Gastroesophageal sphincter (tissue), 4 donors: ENCODE measurements at regions not wholly inside any gene's neighbourhood (a gene's known extent, or its start where the extent isn't known, plus 50 kb on each side); places are given as distances from the start of the nearest gene placed in this dataset.
A peak's percentile ranks its signal among the peaks of the same experiment; 100 is the strongest.

Experiments used
- ATAC-seq: fragments of 150-250 bp; one replicate; pipeline ENCODE4 v1.9.1; 2016; ENCODE audit warnings: mild to moderate bottlenecking, moderate library complexity
- H3K27ac ChIP-seq, 4 donors: fragments of 200-600 bp; sonication (generic) in 3 of 4; 1 replicate in 3 of 4; 2 replicates in 1 of 4; pipeline ENCODE4 v1.5.1; 2016 to 2019
- H3K27me3 ChIP-seq: fragments of 200-600 bp; sonication (generic); one replicate; pipeline ENCODE4 v1.5.1; 2019
- H3K36me3 ChIP-seq, 2 donors: fragments of 200-600 bp; sonication (generic); one replicate each; pipeline ENCODE4 v1.5.1; 2019; ENCODE audit warnings: control low read depth in 1 of 2
- H3K4me1 ChIP-seq, 3 donors: fragments of 200-600 bp; sonication (generic); 1 replicate in 2 of 3; 2 replicates in 1 of 3; pipeline ENCODE4 v1.5.1; 2016 to 2019; ENCODE audit warnings: control low read depth in 2 of 3
- H3K4me3 ChIP-seq, 2 donors: fragments of 200-600 bp; sonication (generic); one replicate each; pipeline ENCODE4 v1.5.1; 2019; ENCODE audit warnings: mild to moderate bottlenecking in 1 of 2, moderate library complexity in 1 of 2
- H3K9me3 ChIP-seq, 3 donors: fragments of 200-600 bp; sonication (generic); one replicate each; pipeline ENCODE4 v1.5.1; 2017 to 2019; ENCODE audit warnings: control low read depth in 2 of 3
- EP300 ChIP-seq: sonication (generic); formaldehyde crosslinking; IDR thresholded peaks from one replicate; pipeline ENCODE4 v1.6.1; 2017; ENCODE audit warnings: antibody characterized with exemption, mild to moderate bottlenecking
- POLR2A ChIP-seq, 2 donors: fragments of 450-650 bp; IDR thresholded peaks; one replicate each; pipeline ENCODE4 v1.6.1; 2017; ENCODE audit warnings: antibody characterized with exemption in 2 of 2, mild to moderate bottlenecking in 2 of 2, moderate library complexity in 1 of 2
- POLR2AphosphoS5 ChIP-seq: sonication (generic); formaldehyde crosslinking; IDR thresholded peaks from one replicate; pipeline ENCODE4 v1.6.1; 2017; ENCODE audit warnings: antibody characterized with exemption
- WGBS, 2 donors: methylation state at CpG; one replicate each; pipeline ENCODE4 v1.1.5; 2018; ENCODE audit warnings: low coverage in 1 of 2; 5-methylcytosine and 5-hydroxymethylcytosine counted together
- TF ChIP-seq, protein P1 (sequence below), 4 experiments: fragments of 200-600 bp in 2 of 4; fragments of 450-650 bp in 2 of 4; sonication (generic) in 1 of 4; IDR thresholded peaks; one replicate each; pipeline ENCODE4 v1.5.1; 2017 to 2019; ENCODE audit warnings: antibody characterized with exemption in 4 of 4, mild to moderate bottlenecking in 2 of 4, moderate library complexity in 2 of 4

GRCh38 chr7:36082910-36083309 is 70.1 kb upstream of the EEPD1 start:
- Histone ChIP-seq H3K4me3 (no peak overlapping the region), H3K9me3 (no peaks in the 10 kb centered on the region), H3K36me3 (no peaks in the 10 kb centered on the region), H3K27me3 (no peaks in the 10 kb centered on the region), H3K4me1 (no peaks in the 10 kb centered on the region), H3K27ac (no peak overlapping the region)
- TF ChIP-seq, protein P1, sequence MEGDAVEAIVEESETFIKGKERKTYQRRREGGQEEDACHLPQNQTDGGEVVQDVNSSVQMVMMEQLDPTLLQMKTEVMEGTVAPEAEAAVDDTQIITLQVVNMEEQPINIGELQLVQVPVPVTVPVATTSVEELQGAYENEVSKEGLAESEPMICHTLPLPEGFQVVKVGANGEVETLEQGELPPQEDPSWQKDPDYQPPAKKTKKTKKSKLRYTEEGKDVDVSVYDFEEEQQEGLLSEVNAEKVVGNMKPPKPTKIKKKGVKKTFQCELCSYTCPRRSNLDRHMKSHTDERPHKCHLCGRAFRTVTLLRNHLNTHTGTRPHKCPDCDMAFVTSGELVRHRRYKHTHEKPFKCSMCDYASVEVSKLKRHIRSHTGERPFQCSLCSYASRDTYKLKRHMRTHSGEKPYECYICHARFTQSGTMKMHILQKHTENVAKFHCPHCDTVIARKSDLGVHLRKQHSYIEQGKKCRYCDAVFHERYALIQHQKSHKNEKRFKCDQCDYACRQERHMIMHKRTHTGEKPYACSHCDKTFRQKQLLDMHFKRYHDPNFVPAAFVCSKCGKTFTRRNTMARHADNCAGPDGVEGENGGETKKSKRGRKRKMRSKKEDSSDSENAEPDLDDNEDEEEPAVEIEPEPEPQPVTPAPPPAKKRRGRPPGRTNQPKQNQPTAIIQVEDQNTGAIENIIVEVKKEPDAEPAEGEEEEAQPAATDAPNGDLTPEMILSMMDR (IDR thresholded peaks at IDR 0.05), result no peak
- ATAC-seq, result no peak
- WGBS, 2 donors, result 88% methylated on average over 5 of the region's 5 CpGs; no CpG with 5 or more reads in 1 of the 2 donors

DNA sequence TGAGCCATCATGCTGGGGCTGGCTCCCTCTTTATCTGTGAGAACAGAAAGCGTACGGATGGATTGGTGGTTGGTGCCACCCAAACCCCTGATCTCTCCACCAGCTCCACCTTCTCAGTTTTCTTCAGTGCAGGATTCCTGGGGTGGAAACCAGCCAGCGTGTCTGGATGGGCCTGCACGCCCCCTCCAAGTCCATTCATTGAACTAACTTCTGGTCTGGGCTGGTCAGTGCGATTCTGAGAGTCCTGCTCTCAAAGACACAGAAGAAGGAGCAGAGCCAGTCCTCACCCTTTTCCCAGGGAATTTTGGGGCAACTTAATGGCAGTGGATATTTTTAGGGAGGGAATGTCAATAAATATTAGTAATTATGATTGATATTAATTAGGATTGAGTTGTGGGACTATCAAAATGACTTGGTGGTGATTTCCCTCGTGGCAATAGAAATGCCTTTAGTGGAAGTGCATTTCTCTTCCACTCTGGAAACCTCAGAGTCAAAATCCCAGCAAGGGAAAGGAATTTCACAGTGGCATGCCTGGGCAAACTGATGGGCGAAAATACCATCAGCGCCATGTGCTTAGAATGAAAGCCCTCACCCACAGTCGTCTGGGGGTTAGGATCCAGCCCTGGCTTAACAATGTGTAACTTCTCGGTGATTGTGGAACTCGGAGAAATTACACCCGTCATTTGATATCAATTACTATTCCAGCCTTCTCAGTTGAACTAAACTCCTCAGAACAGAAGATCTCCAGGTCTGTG is 69.3 kb upstream of the EEPD1 start:
- 91 to 92% methylated on average over 10 to 11 of the region's 12 CpGs for WGBS, 2 donors
- no peak for ATAC-seq

GRCh38 chr7:36084485-36085091 is 68.5 kb upstream of the EEPD1 start:
- no peaks in the 10 kb centered on the region for H3K4me1 ChIP-seq
- ATAC-seq, result peak; percentile 74
- TF ChIP-seq EP300 (no peak), POLR2A (IDR thresholded peaks at IDR 0.05) (no peak), POLR2AphosphoS5 (no peak)
- TF ChIP-seq, protein P1 (IDR thresholded peaks at IDR 0.05), result peak in 3 of 4 experiments; percentile 61 to 74 (median 70)

More for the DNA sequence above, 69.3 kb upstream of the EEPD1 start:
- Histone ChIP-seq H3K4me3 (no peak overlapping the region), H3K27me3 (no peaks in the 10 kb centered on the region), H3K9me3 (no peaks in the 10 kb centered on the region), H3K36me3 (no peaks in the 10 kb centered on the region), H3K4me1 (no peaks in the 10 kb centered on the region), H3K27ac (no peak overlapping the region)
- TF ChIP-seq, protein P1 (IDR thresholded peaks at IDR 0.05), result no peak
- TF ChIP-seq EP300 (no peak), POLR2A (IDR thresholded peaks at IDR 0.05) (no peak), POLR2AphosphoS5 (no peak)

DNA sequence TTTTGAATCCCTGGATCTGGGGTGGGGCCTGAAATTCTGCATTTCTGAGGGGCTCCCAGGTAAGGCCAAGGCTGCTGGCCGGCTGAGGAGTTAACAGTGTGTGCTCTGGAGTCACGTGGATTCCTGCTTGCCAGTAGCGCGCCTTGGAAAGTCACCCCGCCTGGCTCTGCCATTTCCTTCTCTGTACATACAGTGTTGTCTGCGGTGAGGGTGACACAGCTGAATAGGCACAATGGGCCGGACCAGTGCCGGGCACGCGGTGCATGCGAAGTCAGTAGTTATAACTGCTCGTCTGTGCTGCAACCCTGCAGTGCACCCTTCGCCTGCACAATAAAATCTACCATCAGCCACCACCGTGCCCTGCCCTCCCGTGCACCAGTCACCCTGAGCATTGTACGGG is 68.0 kb upstream of the EEPD1 start:
- H3K27me3 ChIP-seq, result no peaks in the 10 kb centered on the region
- H3K27ac ChIP-seq, result no peak overlapping the region
- 80% methylated on average over 1 of the region's 16 CpGs; no CpG with 5 or more reads in 1 of the 2 donors for WGBS, 2 donors
- TF ChIP-seq, protein P1 (IDR thresholded peaks at IDR 0.05), result no peak
- TF ChIP-seq EP300, result no peak
- no peak for TF ChIP-seq POLR2A (IDR thresholded peaks at IDR 0.05)
- TF ChIP-seq POLR2AphosphoS5, result no peak
- H3K9me3 ChIP-seq, result no peaks in the 10 kb centered on the region
- no peaks in the 10 kb centered on the region for H3K4me1 ChIP-seq
- no peak for ATAC-seq
- no peak overlapping the region for H3K4me3 ChIP-seq
- no peaks in the 10 kb centered on the region for H3K36me3 ChIP-seq

More at GRCh38 chr7:36084485-36085091, 68.5 kb upstream of the EEPD1 start:
- Histone ChIP-seq H3K27ac (no peak overlapping the region), H3K27me3 (no peaks in the 10 kb centered on the region), H3K4me3 (no peak overlapping the region), H3K36me3 (no peaks in the 10 kb centered on the region), H3K9me3 (no peaks in the 10 kb centered on the region)
- 85 to 96% methylated on average over 7 to 8 of the region's 26 CpGs for WGBS, 2 donors

- no peak for TF ChIP-seq POLR2AphosphoS5
- TF ChIP-seq EP300, result no peak
- no peak for TF ChIP-seq POLR2A (IDR thresholded peaks at IDR 0.05)
- TF ChIP-seq, protein P1 (IDR thresholded peaks at IDR 0.05), result no peak
- Histone ChIP-seq H3K27ac (no peak overlapping the region), H3K4me1 (no peaks in the 10 kb centered on the region), H3K36me3 (no peaks in the 10 kb centered on the region), H3K4me3 (no peak overlapping the region), H3K27me3 (no peaks in the 10 kb centered on the region), H3K9me3 (no peaks in the 10 kb centered on the region)
- no peak for ATAC-seq
These were observed 66.5 kb upstream of the EEPD1 start for GRCh38 chr7:36086571-36086970.
